ENCODE measurements at regions not wholly inside any gene's neighbourhood (a gene's known extent, or its start where the extent isn't known, plus 50 kb on each side); places are given as distances from the start of the nearest gene placed in this dataset.
"Not testable (repeated sequence)": the region's sequence is repeated elsewhere in the genome, so short reads cannot be mapped to it uniquely, and the experiment has no call there.

GRCh38 chr15:75763635-75764600, 51.3 kb upstream of the CSPG4 start:
- not testable (repeated sequence) for DNase-seq

- no peak for DNase-seq
These were observed 50.5 kb upstream of the CSPG4 start for GRCh38 chr15:75763137-75763611.
